ENCODE measurements at regions not wholly inside any gene's neighbourhood (a gene's known extent, or its start where the extent isn't known, plus 50 kb on each side); places are given as distances from the start of the nearest gene placed in this dataset.

- TF ChIP-seq, protein P1, sequence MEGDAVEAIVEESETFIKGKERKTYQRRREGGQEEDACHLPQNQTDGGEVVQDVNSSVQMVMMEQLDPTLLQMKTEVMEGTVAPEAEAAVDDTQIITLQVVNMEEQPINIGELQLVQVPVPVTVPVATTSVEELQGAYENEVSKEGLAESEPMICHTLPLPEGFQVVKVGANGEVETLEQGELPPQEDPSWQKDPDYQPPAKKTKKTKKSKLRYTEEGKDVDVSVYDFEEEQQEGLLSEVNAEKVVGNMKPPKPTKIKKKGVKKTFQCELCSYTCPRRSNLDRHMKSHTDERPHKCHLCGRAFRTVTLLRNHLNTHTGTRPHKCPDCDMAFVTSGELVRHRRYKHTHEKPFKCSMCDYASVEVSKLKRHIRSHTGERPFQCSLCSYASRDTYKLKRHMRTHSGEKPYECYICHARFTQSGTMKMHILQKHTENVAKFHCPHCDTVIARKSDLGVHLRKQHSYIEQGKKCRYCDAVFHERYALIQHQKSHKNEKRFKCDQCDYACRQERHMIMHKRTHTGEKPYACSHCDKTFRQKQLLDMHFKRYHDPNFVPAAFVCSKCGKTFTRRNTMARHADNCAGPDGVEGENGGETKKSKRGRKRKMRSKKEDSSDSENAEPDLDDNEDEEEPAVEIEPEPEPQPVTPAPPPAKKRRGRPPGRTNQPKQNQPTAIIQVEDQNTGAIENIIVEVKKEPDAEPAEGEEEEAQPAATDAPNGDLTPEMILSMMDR (IDR thresholded peaks at IDR 0.05): no peak
- no peak for TF ChIP-seq POLR2A (IDR thresholded peaks at IDR 0.05)
Observed at GRCh38 chr2:51662187-51662586, 630.3 kb upstream of the NRXN1 start.
